ENCODE measurements at regions not wholly inside any gene's neighbourhood (a gene's known extent, or its start where the extent isn't known, plus 50 kb on each side); places are given as distances from the start of the nearest gene placed in this dataset.
"Not testable (repeated sequence)": the region's sequence is repeated elsewhere in the genome, so short reads cannot be mapped to it uniquely, and the experiment has no call there.

GRCh38 chr1:4172644-4173599 lies 272.9 kb upstream of the C1orf174 start:
- no peak for DNase-seq (ENCODE audit: low spot score)

GRCh38 chr1:4173731-4174130 lies 273.7 kb upstream of the C1orf174 start:
- DNase-seq (ENCODE audit: low spot score) = no peak

GRCh38 chr1:4174291-4175200 lies 274.5 kb upstream of the C1orf174 start:
- DNase-seq (ENCODE audit: low spot score) = no peak

- no peak for DNase-seq (ENCODE audit: low spot score)
These were observed 275.7 kb upstream of the C1orf174 start for GRCh38 chr1:4175566-4176405.

- no peak for DNase-seq (ENCODE audit: low spot score)
These were observed 276.8 kb upstream of the C1orf174 start for GRCh38 chr1:4176841-4177240.

GRCh38 chr1:4177425-4178150 lies 277.5 kb upstream of the C1orf174 start:
- no peak for DNase-seq (ENCODE audit: low spot score)

GRCh38 chr1:4178501-4179113 lies 278.5 kb upstream of the C1orf174 start:
- no peak for DNase-seq (ENCODE audit: low spot score)

GRCh38 chr1:4179914-4180735 lies 280.1 kb upstream of the C1orf174 start:
- no peak for DNase-seq (ENCODE audit: low spot score)

GRCh38 chr1:4186486-4186885 lies 286.4 kb upstream of the C1orf174 start:
- not testable (repeated sequence) for DNase-seq (ENCODE audit: low spot score)

GRCh38 chr1:4203501-4203900 lies 303.4 kb upstream of the C1orf174 start:
- DNase-seq (ENCODE audit: low spot score) = no peak

- DNase-seq (ENCODE audit: low spot score) = no peak
These were observed 307.1 kb upstream of the C1orf174 start for GRCh38 chr1:4207183-4207582.

GRCh38 chr1:4207842-4208692 lies 308.0 kb upstream of the C1orf174 start:
- no peak for DNase-seq (ENCODE audit: low spot score)

GRCh38 chr1:4210043-4210442 lies 310.0 kb upstream of the C1orf174 start:
- DNase-seq (ENCODE audit: low spot score) = no peak

- no peak for DNase-seq (ENCODE audit: low spot score)
These were observed 312.7 kb upstream of the C1orf174 start for GRCh38 chr1:4212796-4213195.

GRCh38 chr1:4213366-4213973 lies 313.4 kb upstream of the C1orf174 start:
- no peak for DNase-seq (ENCODE audit: low spot score)

- DNase-seq (ENCODE audit: low spot score) = no peak
These were observed 314.8 kb upstream of the C1orf174 start for GRCh38 chr1:4214826-4215225.

- no peak for DNase-seq (ENCODE audit: low spot score)
These were observed 315.3 kb upstream of the C1orf174 start for GRCh38 chr1:4215391-4215790.

GRCh38 chr1:4216231-4216630 lies 316.2 kb upstream of the C1orf174 start:
- DNase-seq (ENCODE audit: low spot score) = no peak

Measured in HuH-7.5 (cell line).